Prostate gland (tissue), 2 donors: ENCODE measurements at regions not wholly inside any gene's neighbourhood (a gene's known extent, or its start where the extent isn't known, plus 50 kb on each side); places are given as distances from the start of the nearest gene placed in this dataset.
A peak's percentile ranks its signal among the peaks of the same experiment; 100 is the strongest.

Experiments used
- DNase-seq: peaks from one replicate; pipeline ENCODE4 v3.0.0-alpha.2; 2019; ENCODE audit warnings: low spot score
- H3K27ac ChIP-seq, 2 donors: fragments of 200-600 bp; sonication (generic); 2 replicates each; pipeline ENCODE4 v1.5.1; 2017 to 2019
- H3K27me3 ChIP-seq: fragments of 200-600 bp; sonication (generic); replicated peaks from 2 replicates; pipeline ENCODE4 v1.5.1; 2019; ENCODE audit not compliant: insufficient read depth
- H3K36me3 ChIP-seq, 2 donors: fragments of 200-600 bp; sonication (generic); 1 replicate in 1 of 2; 2 replicates in 1 of 2; pipeline versions ENCODE4 v1.5.1 to v1.8.1; 2017 to 2019
- H3K4me1 ChIP-seq: fragments of 200-600 bp; sonication (generic); replicated peaks from 2 replicates; pipeline ENCODE4 v1.5.1; 2019
- H3K4me3 ChIP-seq, 2 donors: fragments of 200-600 bp; sonication (generic); 2 replicates each; pipeline ENCODE4 v1.5.1; 2017 to 2019
- H3K9me3 ChIP-seq: fragments of 200-600 bp; sonication (generic); 2 replicates; pipeline ENCODE4 v1.5.1; 2017
- POLR2A ChIP-seq: fragments of 450-650 bp; IDR thresholded peaks from one replicate; pipeline ENCODE4 v1.6.1; 2016; ENCODE audit warnings: antibody characterized with exemption, mild to moderate bottlenecking
- POLR2AphosphoS5 ChIP-seq: sonication (generic); formaldehyde crosslinking; IDR thresholded peaks from one replicate; pipeline ENCODE4 v1.6.1; 2017; ENCODE audit warnings: antibody characterized with exemption
- WGBS: methylation state at CpG from one replicate; pipeline ENCODE4 v1.1.5; 2018; 5-methylcytosine and 5-hydroxymethylcytosine counted together
- intact Hi-C: fragments of 100-400 bp; cut with DNase I; formaldehyde crosslinking; loops from one replicate; pipeline ENCODE4 v1.14.2; 2022
- TF ChIP-seq, protein P1 (sequence below), 4 experiments: fragments of 200-600 bp in 2 of 4; fragments of 450-650 bp in 2 of 4; sonication (generic) in 2 of 4; IDR thresholded peaks; 1 replicate in 3 of 4; 2 replicates in 1 of 4; pipeline ENCODE4 v1.5.1; 2016 to 2019; ENCODE audit warnings: antibody characterized with exemption in 4 of 4, mild to moderate bottlenecking in 2 of 4, moderate library complexity in 2 of 4

DNA sequence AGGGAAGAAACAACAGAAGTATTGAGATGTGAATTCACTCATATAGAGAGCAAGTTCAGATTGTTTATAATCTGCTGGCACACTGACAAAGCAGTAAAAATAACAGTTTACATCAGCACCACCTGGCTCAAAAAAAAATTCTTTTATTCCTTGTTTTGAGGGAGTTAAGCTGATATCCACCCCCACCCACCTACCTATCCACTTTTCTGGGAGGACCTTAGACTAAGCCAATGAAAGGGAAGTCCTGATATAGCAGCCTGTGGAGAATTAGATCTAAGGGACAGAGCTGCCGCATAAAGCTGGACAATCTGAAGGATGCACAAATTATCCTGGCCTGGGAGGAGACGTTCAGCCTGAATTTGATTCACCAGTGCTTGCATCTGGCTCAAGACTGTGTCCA, 264.5 kb downstream of the RCHY1 start:
- 81% methylated on average over 2 of the region's 2 CpGs for WGBS
- Histone ChIP-seq H3K27me3 (no peaks in the 10 kb centered on the region), H3K9me3 (no peaks in the 10 kb centered on the region), H3K27ac (no peak overlapping the region), H3K36me3 (no peaks in the 10 kb centered on the region), H3K4me1 (no peaks in the 10 kb centered on the region), H3K4me3 (no peak overlapping the region)
- TF ChIP-seq POLR2AphosphoS5, result no peak
- TF ChIP-seq, protein P1, sequence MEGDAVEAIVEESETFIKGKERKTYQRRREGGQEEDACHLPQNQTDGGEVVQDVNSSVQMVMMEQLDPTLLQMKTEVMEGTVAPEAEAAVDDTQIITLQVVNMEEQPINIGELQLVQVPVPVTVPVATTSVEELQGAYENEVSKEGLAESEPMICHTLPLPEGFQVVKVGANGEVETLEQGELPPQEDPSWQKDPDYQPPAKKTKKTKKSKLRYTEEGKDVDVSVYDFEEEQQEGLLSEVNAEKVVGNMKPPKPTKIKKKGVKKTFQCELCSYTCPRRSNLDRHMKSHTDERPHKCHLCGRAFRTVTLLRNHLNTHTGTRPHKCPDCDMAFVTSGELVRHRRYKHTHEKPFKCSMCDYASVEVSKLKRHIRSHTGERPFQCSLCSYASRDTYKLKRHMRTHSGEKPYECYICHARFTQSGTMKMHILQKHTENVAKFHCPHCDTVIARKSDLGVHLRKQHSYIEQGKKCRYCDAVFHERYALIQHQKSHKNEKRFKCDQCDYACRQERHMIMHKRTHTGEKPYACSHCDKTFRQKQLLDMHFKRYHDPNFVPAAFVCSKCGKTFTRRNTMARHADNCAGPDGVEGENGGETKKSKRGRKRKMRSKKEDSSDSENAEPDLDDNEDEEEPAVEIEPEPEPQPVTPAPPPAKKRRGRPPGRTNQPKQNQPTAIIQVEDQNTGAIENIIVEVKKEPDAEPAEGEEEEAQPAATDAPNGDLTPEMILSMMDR (IDR thresholded peaks at IDR 0.05), result no peak
- TF ChIP-seq POLR2A, result no peak
- intact Hi-C loops, result loop anchor here (10.0 kb wide), 2 partner anchors 85 to 205 kb away; no protein-coding TSS in a partner anchor
- DNase-seq, result no peak

DNA sequence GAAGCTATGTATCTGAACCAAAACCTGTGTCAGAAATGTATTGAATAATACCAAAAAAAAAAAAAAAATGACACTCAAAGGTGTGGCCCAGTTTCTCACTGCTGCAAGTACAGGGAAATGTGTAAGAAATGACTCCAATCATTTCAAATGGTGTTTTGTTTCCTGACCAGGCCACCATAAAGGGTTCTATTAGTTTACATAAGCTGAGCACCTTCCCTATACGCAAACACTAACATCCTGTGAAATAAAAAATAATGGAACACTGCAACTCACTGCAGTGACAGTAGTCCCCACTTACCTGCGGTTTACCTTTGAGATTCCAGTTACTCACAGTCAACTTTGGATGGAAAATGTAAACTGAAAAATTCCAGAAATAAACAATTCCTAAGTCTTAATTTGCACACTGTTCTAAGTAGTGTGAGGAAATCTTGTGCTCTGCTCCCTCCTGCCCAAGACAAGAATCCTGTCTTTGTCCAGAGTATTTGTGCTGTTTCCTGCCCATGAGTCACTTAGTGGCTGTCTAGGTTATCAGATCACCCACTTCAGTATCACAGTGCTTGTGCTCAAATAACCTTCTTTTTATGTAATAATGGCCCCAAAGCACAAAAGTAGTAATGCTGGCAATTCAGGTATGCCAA, 265.3 kb downstream of the RCHY1 start:
- peak; percentile 60 for TF ChIP-seq POLR2AphosphoS5
- TF ChIP-seq POLR2A, result no peak
- no peaks in the 10 kb centered on the region for H3K36me3 ChIP-seq
- no peaks in the 10 kb centered on the region for H3K4me1 ChIP-seq
- intact Hi-C loops, result no loop called here
- no peaks in the 10 kb centered on the region for H3K27me3 ChIP-seq
- H3K27ac ChIP-seq, result no peak overlapping the region
- 44% methylated on average over 2 of the region's 2 CpGs for WGBS
- no peak for DNase-seq
- no peaks in the 10 kb centered on the region for H3K9me3 ChIP-seq
- no peak overlapping the region for H3K4me3 ChIP-seq

DNA sequence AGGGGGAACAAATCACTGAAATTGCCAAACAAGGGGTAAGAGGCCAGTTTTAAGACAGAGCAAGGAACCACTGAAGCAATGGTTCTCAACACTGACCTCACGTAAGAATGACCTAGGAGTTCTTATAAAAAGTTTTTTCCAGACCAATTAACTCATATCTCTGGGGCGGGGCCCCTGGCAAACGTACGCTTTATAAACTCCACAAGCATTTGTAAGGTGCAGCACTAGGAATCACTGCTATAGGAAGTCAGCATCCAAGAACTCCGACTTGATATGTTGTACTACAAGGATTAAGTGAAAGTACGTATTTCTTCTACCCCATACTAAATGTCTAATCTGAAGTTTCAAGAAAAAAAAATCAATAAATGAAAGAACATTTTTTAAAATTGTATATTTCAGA, 269.9 kb downstream of the RCHY1 start:
- H3K9me3 ChIP-seq, result no peaks in the 10 kb centered on the region
- H3K4me1 ChIP-seq, result no peaks in the 10 kb centered on the region
- H3K36me3 ChIP-seq, result no peaks in the 10 kb centered on the region
- intact Hi-C loops, result no loop called here
- TF ChIP-seq POLR2A (no peak), POLR2AphosphoS5 (no peak)
- TF ChIP-seq, protein P1 (IDR thresholded peaks at IDR 0.05), result no peak
- H3K27ac ChIP-seq, result peak overlapping the region; percentile 20 to 50
- no peaks in the 10 kb centered on the region for H3K27me3 ChIP-seq
- DNase-seq, result no peak
- 62% methylated on average over 6 of the region's 6 CpGs for WGBS
- H3K4me3 ChIP-seq, result no peak overlapping the region

DNA sequence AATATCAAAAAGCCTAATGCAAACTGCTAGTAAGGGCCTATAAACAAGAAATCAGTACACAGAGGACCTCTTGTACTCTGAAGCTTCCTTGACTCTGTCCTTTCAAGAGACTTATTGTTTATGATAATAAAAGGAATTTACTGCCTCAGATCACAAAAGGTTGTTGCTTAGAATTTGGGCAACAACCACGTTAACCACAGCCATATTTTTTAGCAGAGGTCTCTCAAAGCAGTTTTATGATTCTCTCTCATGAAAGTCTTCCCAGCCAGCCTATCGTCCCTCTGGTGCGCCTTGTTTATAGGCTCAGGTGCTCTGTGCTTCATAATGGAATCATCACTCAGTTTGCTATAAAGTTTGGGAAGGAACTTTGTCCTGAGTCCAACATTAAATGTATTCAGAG, 270.6 kb downstream of the RCHY1 start:
- Histone ChIP-seq H3K9me3 (no peaks in the 10 kb centered on the region), H3K36me3 (no peaks in the 10 kb centered on the region), H3K27me3 (no peaks in the 10 kb centered on the region), H3K4me1 (no peaks in the 10 kb centered on the region), H3K4me3 (no peak overlapping the region), H3K27ac (peak overlapping the region in 1 of 2 donors; percentile 50)
- DNase-seq, result peak; percentile 42
- WGBS, result 7% methylated on average over 3 of the region's 3 CpGs
- intact Hi-C loops, result no loop called here
- peak; percentile 78 for TF ChIP-seq POLR2AphosphoS5
- TF ChIP-seq POLR2A, result no peak

DNA sequence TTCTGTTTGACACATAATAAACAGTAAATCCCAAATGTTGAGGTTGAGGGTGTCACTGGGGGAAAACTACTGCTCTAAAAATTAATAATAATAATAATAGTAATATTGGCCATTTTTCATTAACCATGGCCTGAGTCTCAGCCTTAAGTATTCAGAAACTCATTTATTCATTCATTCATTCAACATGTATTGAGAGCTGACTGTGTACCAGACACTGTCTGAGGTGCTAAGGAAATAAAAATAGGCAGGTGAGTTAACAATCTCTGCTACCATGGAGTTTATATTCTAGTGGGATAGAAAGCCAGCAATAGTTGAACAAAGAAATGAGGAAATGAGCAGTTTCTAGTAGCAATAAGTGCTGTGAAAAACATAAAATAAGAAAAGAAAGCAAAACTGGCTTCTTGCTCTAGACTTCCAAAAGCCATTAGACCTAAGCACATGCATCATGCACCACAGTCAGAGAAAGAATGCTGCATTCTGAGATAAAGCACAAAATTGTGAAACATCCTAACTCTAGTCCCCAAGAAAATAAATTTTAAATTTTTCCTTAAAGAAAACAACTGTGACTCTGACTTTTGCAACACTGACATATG, 278.7 kb downstream of the RCHY1 start:
- Histone ChIP-seq H3K4me3 (no peak overlapping the region), H3K4me1 (no peaks in the 10 kb centered on the region), H3K36me3 (no peaks in the 10 kb centered on the region), H3K9me3 (no peaks in the 10 kb centered on the region), H3K27me3 (no peaks in the 10 kb centered on the region), H3K27ac (no peak overlapping the region)
- TF ChIP-seq POLR2A (no peak), POLR2AphosphoS5 (no peak)
- TF ChIP-seq, protein P1 (IDR thresholded peaks at IDR 0.05), result no peak
- intact Hi-C loops, result no loop called here
- no peak for DNase-seq

DNA sequence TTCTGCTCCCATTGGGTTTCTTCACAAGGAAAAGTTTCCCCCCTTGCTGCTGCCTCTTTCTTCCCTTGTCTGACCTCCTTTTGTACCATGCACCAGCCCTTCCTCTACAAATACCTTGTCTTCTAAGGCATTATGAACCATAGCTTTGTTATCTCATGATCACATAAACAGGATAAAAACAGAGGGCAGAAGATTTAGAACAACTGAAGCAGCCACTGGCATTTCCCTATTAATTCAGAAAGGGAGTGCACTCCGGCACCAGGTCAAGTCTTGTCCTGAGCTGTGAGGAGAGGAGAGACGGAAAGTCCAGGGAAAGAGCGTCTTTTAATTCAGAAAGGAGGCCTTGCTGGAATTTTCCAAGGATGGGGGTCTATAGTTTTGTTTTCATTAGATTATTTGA, 281.7 kb downstream of the RCHY1 start:
- H3K27ac ChIP-seq, result no peak overlapping the region
- no peak overlapping the region for H3K4me3 ChIP-seq
- intact Hi-C loops, result loop anchor here (5.0 kb wide), 1 partner anchor 300 kb away; the partner anchor contains the start of gene PARM1
- H3K27me3 ChIP-seq, result no peaks in the 10 kb centered on the region
- TF ChIP-seq, protein P1 (IDR thresholded peaks at IDR 0.05), result no peak
- TF ChIP-seq POLR2AphosphoS5, result peak; percentile 15
- no peaks in the 10 kb centered on the region for H3K9me3 ChIP-seq
- no peaks in the 10 kb centered on the region for H3K36me3 ChIP-seq
- H3K4me1 ChIP-seq, result no peaks in the 10 kb centered on the region
- peak; percentile 27 for DNase-seq
- WGBS, result 20% methylated on average over 3 of the region's 3 CpGs
